DND-41 (cell line): ENCODE measurements at regions not wholly inside any gene's neighbourhood (a gene's known extent, or its start where the extent isn't known, plus 50 kb on each side); places are given as distances from the start of the nearest gene placed in this dataset.

Source experiments
- EZH2 ChIP-seq: IDR thresholded peaks from 3 replicates; pipeline ENCODE4 v1.6.1; 2012; ENCODE audit warnings: borderline replicate concordance, low read depth, mild to moderate bottlenecking, moderate library complexity, low read length, inconsistent platforms; ENCODE audit not compliant: severe bottlenecking
- TF ChIP-seq, protein P1 (sequence below): IDR thresholded peaks from 2 replicates; pipeline ENCODE4 v1.5.1; 2012; ENCODE audit warnings: borderline replicate concordance, low read length, moderate library complexity, mild to moderate bottlenecking; ENCODE audit not compliant: poor library complexity, severe bottlenecking; ENCODE audit errors: extremely low read depth

DNA sequence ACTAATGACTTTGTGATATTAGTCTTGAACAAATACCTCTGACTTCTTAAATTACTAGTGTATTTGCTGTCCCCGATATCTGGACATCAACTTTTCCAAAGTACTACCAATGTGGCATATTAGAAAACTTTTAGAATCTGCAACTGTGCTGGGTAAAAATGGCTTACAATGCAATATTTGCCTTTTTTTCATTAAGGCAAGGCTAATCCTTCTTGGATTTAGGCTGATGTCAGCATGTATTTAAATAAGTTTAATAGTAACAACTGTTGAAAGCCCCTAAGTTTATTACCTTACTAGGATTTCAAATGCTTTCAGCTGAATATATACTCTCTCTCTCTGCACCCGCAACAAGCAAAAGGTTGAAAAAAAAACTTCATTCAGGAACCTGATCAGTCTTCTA lies 1232.3 kb downstream of the REEP3 start:
- TF ChIP-seq, protein P1, sequence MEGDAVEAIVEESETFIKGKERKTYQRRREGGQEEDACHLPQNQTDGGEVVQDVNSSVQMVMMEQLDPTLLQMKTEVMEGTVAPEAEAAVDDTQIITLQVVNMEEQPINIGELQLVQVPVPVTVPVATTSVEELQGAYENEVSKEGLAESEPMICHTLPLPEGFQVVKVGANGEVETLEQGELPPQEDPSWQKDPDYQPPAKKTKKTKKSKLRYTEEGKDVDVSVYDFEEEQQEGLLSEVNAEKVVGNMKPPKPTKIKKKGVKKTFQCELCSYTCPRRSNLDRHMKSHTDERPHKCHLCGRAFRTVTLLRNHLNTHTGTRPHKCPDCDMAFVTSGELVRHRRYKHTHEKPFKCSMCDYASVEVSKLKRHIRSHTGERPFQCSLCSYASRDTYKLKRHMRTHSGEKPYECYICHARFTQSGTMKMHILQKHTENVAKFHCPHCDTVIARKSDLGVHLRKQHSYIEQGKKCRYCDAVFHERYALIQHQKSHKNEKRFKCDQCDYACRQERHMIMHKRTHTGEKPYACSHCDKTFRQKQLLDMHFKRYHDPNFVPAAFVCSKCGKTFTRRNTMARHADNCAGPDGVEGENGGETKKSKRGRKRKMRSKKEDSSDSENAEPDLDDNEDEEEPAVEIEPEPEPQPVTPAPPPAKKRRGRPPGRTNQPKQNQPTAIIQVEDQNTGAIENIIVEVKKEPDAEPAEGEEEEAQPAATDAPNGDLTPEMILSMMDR, result no peak
- no peak for TF ChIP-seq EZH2
